ENCODE measurements at regions not wholly inside any gene's neighbourhood (a gene's known extent, or its start where the extent isn't known, plus 50 kb on each side); places are given as distances from the start of the nearest gene placed in this dataset.

DNA sequence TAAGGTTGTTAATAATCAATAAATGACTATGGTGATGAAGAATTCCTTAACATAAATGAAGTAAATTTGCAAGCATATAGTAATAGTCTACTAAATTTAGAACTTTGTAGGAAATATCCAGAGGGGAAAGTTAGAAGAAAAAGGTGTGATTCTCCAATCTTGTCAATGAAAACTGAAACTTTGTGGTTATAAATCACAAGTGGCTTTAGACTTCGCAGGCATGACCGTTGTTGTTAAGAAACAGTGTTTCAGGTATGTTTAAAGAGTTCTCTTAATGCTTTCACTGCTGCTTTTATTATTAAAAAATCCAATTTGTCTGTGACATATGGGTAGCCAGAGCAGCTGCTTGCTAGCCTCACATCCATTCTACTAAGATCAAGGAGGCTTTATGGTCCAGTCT lies 475.6 kb upstream of the ADGRB3 start:
- FAIRE-seq, result no peak
- no peaks in the 10 kb centered on the region for H3K79me2 ChIP-seq (ENCODE audit: control insufficient read depth, insufficient read depth, low read length)
- CTCF ChIA-PET (ENCODE audit: low intra/inter-chr PET ratio), result no interaction called here

GRCh38 chr6:68158256-68158655 lies 476.8 kb upstream of the ADGRB3 start:
- Histone ChIP-seq H3K9ac (ENCODE audit: insufficient read depth in 1 of 2, low read depth in 2 of 2, low read length in 2 of 2) (no peak overlapping the region), H3K9me1 (ENCODE audit: control insufficient read depth, insufficient read depth, low read length) (no peaks in the 10 kb centered on the region), H3K4me2 (ENCODE audit: insufficient read depth, low read length) (no peak overlapping the region), H3K4me1 (replicated peaks in 1 of 2; ENCODE audit: control insufficient read depth in 2 of 2, insufficient read depth in 2 of 2, low read length in 2 of 2) (no peaks in the 10 kb centered on the region), H3K9me3 (replicated peaks; ENCODE audit: control insufficient read depth, insufficient read depth, low read depth, low read length) (no peaks in the 10 kb centered on the region; the same call in none of the 2 replicates), H4K20me1 (replicated peaks; ENCODE audit: control insufficient read depth, insufficient read depth, low read length) (no peaks in the 10 kb centered on the region), H3K36me3 (ENCODE audit: control insufficient read depth, insufficient read depth, low read length) (no peaks in the 10 kb centered on the region), H3K27ac (ENCODE audit: extremely low read depth, low read depth, low read length) (no peak overlapping the region), H3K79me2 (ENCODE audit: control insufficient read depth, insufficient read depth, low read length) (no peaks in the 10 kb centered on the region), H3K27me3 (ENCODE audit: control insufficient read depth in 2 of 2, insufficient read depth in 2 of 2, low read length in 2 of 2) (no peaks in the 10 kb centered on the region), H2AFZ (ENCODE audit: low read depth, low read length) (no peak overlapping the region), H3K4me3 (no peak overlapping the region)
- no peak for TF ChIP-seq GTF2F1 (IDR thresholded peaks at IDR 0.05; ENCODE audit: low read depth, low read length)
- in situ Hi-C loops (cut with MboI), result no loop called here
- no peak for FAIRE-seq
- intact Hi-C loops (cut with micrococcal nuclease), result no loop called here
- no peak for DNase-seq (ENCODE audit: extremely low read depth in 1 of 4, low spot score in 3 of 4)
- POLR2A ChIA-PET, result no interaction called here
- 24% methylated on average over 1 of the region's 1 CpG for WGBS (ENCODE audit: insufficient coverage, low coverage, missing lambda C conversion rate)
- no peak for ATAC-seq
- no TSS peak for BruUV-seq (replicated peaks)
- CTCF ChIA-PET (ENCODE audit: low intra/inter-chr PET ratio), result no interaction called here

More for the DNA sequence above, 475.6 kb upstream of the ADGRB3 start:
- Histone ChIP-seq H2AFZ (ENCODE audit: low read depth, low read length) (no peak overlapping the region), H3K4me3 (no peak overlapping the region), H3K36me3 (ENCODE audit: control insufficient read depth, insufficient read depth, low read length) (no peaks in the 10 kb centered on the region), H3K9ac (ENCODE audit: insufficient read depth in 1 of 2, low read depth in 2 of 2, low read length in 2 of 2) (no peak overlapping the region), H3K9me3 (replicated peaks; ENCODE audit: control insufficient read depth, insufficient read depth, low read depth, low read length) (no peaks in the 10 kb centered on the region; the same call in none of the 2 replicates), H3K27ac (ENCODE audit: extremely low read depth, low read depth, low read length) (no peak overlapping the region), H3K4me1 (replicated peaks in 1 of 2; ENCODE audit: control insufficient read depth in 2 of 2, insufficient read depth in 2 of 2, low read length in 2 of 2) (no peaks in the 10 kb centered on the region), H3K9me1 (ENCODE audit: control insufficient read depth, insufficient read depth, low read length) (no peaks in the 10 kb centered on the region), H4K20me1 (replicated peaks; ENCODE audit: control insufficient read depth, insufficient read depth, low read length) (no peaks in the 10 kb centered on the region), H3K27me3 (ENCODE audit: control insufficient read depth in 2 of 2, insufficient read depth in 2 of 2, low read length in 2 of 2) (no peaks in the 10 kb centered on the region), H3K4me2 (ENCODE audit: insufficient read depth, low read length) (no peak overlapping the region)
- 43% methylated on average over 2 of the region's 2 CpGs for WGBS (ENCODE audit: insufficient coverage, low coverage, missing lambda C conversion rate)
- in situ Hi-C loops (cut with MboI), result no loop called here
- TF ChIP-seq ZNF778 (CRISPR knock-in tag; IDR thresholded peaks at IDR 0.05), result no peak
- TF ChIP-seq, protein P1, sequence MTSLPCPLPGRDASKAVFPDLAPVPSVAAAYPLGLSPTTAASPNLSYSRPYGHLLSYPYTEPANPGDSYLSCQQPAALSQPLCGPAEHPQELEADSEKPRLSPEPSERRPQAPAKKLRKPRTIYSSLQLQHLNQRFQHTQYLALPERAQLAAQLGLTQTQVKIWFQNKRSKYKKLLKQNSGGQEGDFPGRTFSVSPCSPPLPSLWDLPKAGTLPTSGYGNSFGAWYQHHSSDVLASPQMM (CRISPR knock-in tag; IDR thresholded peaks at IDR 0.05), result no peak
- intact Hi-C loops (cut with micrococcal nuclease), result no loop called here
- no TSS peak for BruUV-seq (replicated peaks)
- DNase-seq (ENCODE audit: extremely low read depth in 1 of 4, low spot score in 3 of 4) (no peak), ATAC-seq (no peak)
- POLR2A ChIA-PET, result no interaction called here

Data from K562 (cell line).